UCSD-AML1 (cell line): ENCODE measurements at regions not wholly inside any gene's neighbourhood (a gene's known extent, or its start where the extent isn't known, plus 50 kb on each side); places are given as distances from the start of the nearest gene placed in this dataset.

Source experiments
- DNase-seq: peaks from one replicate; lab custom pipeline; 2025; ENCODE audit not compliant: unreplicated experiment; lab: John Stamatoyannopoulos, UW

GRCh38 chr13:111513766-111514609 lies 193.5 kb downstream of the TEX29 start:
- DNase-seq = no peak

- DNase-seq = no peak
Measured at GRCh38 chr13:111514610-111515306, 194.3 kb downstream of the TEX29 start.

- DNase-seq = no peak
Measured at GRCh38 chr13:111515307-111515617, 194.8 kb downstream of the TEX29 start.

- no peak for DNase-seq
Measured at GRCh38 chr13:111515635-111516034, 195.2 kb downstream of the TEX29 start.

- DNase-seq = no peak
Measured at GRCh38 chr13:111516712-111517640, 196.5 kb downstream of the TEX29 start.

- DNase-seq = no peak
Measured at GRCh38 chr13:111517641-111518010, 197.2 kb downstream of the TEX29 start.

- DNase-seq = no peak
Measured at GRCh38 chr13:111518161-111518792, 197.8 kb downstream of the TEX29 start.

GRCh38 chr13:111519041-111519440 lies 198.6 kb downstream of the TEX29 start:
- DNase-seq = no peak

GRCh38 chr13:111519490-111520170 lies 199.2 kb downstream of the TEX29 start:
- DNase-seq = no peak

GRCh38 chr13:111521030-111521429 lies 200.6 kb downstream of the TEX29 start:
- no peak for DNase-seq

- DNase-seq = no peak
Measured at GRCh38 chr13:111521691-111522229, 201.3 kb downstream of the TEX29 start.

- DNase-seq = no peak
Measured at GRCh38 chr13:111525320-111526118, 205.1 kb downstream of the TEX29 start.

- no peak for DNase-seq
Measured at GRCh38 chr13:111526922-111527321, 206.5 kb downstream of the TEX29 start.

- no peak for DNase-seq
Measured at GRCh38 chr13:111527614-111528229, 207.3 kb downstream of the TEX29 start.

GRCh38 chr13:111528513-111528912 lies 208.1 kb downstream of the TEX29 start:
- DNase-seq = no peak

- no peak for DNase-seq
Measured at GRCh38 chr13:111530137-111530870, 209.9 kb downstream of the TEX29 start.

GRCh38 chr13:111531505-111531904 lies 211.1 kb downstream of the TEX29 start:
- DNase-seq = no peak

- no peak for DNase-seq
Measured at GRCh38 chr13:111532111-111532510, 211.7 kb downstream of the TEX29 start.
